GM21390 (cell line): ENCODE measurements at regions not wholly inside any gene's neighbourhood (a gene's known extent, or its start where the extent isn't known, plus 50 kb on each side); places are given as distances from the start of the nearest gene placed in this dataset.
"Not testable (repeated sequence)": the region's sequence is repeated elsewhere in the genome, so short reads cannot be mapped to it uniquely, and the experiment has no call there.

ENCODE experiments used
- ATAC-seq: cut with Tn5 transposase; IDR thresholded peaks from one replicate; pipeline ENCODE4 v1.9.1; 2021; ENCODE audit not compliant: unreplicated experiment

GRCh38 chr2:595831-596592, 81.2 kb downstream of the TMEM18 start:
- ATAC-seq, result no peak

GRCh38 chr2:595141-595815, 81.9 kb downstream of the TMEM18 start:
- ATAC-seq, result no peak

GRCh38 chr2:594297-594949, 82.8 kb downstream of the TMEM18 start:
- ATAC-seq, result no peak

GRCh38 chr2:593356-594026, 83.7 kb downstream of the TMEM18 start:
- no peak for ATAC-seq

DNA sequence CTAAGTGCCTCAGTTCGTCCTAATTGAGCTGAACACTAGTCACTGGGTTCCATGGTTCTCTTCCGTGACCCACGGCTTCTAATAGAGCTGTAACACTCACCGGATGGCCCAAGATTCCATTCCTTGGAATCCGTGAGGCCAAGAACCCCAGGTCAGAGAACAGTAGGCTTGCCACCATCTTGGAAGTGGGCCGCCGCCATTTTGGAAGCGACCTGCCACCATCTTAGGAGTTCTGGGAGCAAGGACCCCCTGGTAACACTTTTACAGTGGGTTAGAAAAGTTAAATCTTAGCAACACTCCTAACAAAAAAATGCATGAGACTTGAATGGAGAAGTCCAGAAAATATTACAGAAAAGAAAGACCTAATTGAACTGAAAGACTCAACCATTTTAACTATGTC, 84.5 kb downstream of the TMEM18 start:
- ATAC-seq, result no peak

- no peak for ATAC-seq
These were observed 86.7 kb downstream of the TMEM18 start for GRCh38 chr2:590214-591175.

- ATAC-seq, result no peak
These were observed 87.7 kb downstream of the TMEM18 start for GRCh38 chr2:589281-590130.

GRCh38 chr2:588074-588645, 89.0 kb downstream of the TMEM18 start:
- no peak for ATAC-seq

- no peak for ATAC-seq
These were observed 89.9 kb downstream of the TMEM18 start for GRCh38 chr2:587087-587960.

DNA sequence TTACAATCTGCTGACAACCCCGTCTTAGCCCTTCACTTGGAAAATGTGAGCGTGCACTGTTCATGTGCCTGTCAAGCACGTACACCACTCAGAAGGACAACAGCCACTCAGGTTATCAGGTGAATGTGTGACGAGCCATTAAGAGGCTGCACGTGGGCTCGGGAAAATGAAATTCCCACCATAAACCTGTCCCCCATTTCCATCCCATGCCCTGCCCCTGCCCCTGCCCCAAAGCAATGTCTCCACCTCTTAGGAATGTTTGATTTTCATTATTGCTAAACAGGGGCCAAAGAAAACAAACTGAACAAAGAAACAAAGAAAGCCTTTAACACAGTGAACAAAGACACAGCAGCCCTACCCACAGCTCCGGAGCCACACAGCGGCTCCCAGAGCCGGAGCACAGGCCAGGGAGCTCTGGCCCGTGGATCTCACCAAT, 90.5 kb downstream of the TMEM18 start:
- no peak for ATAC-seq

- peak; percentile 98 for ATAC-seq
These were observed 92.1 kb downstream of the TMEM18 start for GRCh38 chr2:584863-585823.

DNA sequence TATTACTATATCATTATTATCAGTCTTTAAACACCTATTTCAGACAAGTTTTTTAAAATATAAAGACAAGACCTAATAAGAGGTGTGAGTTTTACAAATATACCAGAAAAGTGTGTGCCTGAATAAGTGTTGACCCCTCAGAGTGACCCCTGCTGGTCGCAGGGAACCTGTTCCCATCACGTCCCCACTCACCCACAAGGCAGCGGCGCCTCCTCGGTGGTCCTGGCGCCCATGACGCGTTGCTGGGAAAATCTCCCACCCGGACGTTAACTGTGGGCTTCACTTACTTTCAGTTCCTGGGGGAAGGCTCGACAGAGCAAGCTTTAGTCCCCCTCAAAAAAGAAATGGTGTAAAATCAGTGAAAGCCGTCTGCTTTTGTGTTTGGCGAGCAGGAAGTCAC, 93.5 kb downstream of the TMEM18 start:
- no peak for ATAC-seq

DNA sequence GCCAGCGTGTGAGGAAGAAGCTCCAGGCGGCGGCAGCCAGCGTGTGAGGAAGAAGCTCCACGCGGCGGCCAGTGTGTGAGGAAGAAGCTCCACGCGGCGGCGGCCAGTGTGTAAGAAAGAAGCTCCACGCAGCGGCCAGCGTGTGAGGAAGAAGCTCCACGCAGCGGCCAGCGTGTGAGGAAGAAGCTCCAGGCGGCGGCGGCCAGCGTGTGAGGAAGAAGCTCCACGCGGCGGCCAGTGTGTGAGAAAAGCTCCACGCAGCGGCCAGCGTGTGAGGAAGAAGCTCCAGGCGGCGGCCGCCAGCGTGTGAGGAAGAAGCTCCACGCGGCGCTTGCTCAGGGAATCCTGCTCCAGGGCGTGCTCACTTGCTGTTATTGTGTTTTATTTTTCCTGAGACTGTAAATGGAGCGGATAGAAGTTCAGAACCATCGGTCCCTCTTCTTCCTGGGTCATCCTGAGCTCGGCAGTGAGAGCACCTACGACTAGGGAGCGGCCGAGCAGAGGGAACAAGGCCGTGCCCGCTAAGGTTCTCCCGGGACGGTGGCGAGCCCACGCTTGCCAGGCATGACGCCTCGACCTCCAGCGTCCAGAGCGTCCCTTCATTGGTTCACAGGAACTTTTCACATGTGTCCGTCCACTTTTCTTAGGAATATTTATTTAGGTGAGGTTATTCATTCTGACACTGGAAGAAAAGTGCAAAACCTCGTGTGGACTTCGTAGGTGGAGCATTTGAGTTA, 94.2 kb downstream of the TMEM18 start:
- no peak for ATAC-seq

DNA sequence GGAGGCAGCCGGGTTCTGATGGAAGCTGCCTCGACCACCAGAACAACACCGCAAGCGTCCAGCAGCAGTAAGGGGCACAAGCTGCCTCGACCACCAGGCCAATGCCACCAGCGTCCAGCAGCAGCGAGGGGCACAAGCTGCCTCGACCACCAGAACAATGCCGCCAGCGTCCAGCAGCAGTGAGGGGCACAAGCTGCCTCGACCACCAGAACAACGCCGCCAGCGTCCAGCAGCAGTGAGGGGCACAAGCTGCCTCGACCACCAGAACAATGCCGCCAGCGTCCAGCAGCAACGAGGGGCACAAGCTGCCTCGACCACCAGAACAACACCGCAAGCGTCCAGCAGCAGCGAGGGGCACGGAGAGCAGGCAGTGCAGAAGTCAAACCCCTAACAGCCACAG, 94.9 kb downstream of the TMEM18 start:
- ATAC-seq, result not testable (repeated sequence)

DNA sequence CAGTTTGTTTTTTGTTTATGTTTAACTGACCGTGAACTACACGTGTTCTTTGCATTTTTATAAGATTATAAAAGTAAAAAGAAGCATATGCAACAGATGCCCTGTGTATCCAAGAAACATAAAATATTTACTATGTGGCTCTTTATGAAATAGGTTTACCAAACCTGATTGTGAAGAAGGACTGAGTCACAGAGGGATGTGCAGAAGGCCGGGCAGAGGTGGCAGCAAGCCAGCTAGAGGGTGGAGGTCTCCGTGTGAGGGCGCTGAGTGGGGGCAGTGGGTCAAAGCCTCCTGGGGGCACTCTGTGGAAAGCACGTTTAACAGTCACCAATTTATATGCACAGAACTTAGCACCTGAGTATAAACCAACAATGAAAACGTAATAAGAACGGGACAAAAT, 97.2 kb downstream of the TMEM18 start:
- no peak for ATAC-seq

DNA sequence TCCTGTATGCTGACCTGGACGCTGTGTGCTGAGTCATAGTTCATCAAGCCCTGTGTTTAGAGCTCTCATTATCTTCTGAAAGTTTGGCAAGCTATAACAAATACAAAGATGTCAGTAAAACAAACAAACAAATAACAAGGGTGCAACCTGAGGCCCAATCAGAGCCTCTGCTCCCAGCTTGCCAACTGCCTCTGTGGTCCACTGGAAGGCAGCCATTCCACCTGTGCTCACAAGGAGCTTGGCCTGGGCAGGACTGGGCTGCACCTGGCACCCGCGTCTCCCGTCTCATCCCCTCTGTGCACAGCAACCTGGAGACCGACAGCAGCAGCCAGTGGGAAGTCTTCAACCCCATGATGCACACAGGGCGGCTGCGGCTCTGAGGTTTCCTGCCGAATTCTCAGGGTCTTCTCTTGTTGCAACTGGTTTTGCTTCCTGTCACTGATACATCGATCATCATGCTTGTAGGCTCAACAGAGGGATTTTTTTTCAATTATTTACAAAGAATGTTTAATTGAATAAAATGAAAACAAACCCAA, 97.8 kb downstream of the TMEM18 start:
- ATAC-seq, result no peak
